Suprapubic skin (tissue), 4 donors: ENCODE measurements at regions not wholly inside any gene's neighbourhood (a gene's known extent, or its start where the extent isn't known, plus 50 kb on each side); places are given as distances from the start of the nearest gene placed in this dataset.
A peak's percentile ranks its signal among the peaks of the same experiment; 100 is the strongest.

Source experiments
- DNase-seq, 2 donors: peaks; one replicate each; pipeline ENCODE4 v3.0.0-alpha.2; 2019; ENCODE audit warnings: low spot score in 2 of 2
- H3K27ac ChIP-seq: fragments of 200-600 bp; sonication (generic); one replicate; pipeline ENCODE4 v1.5.1; 2019
- H3K27me3 ChIP-seq: fragments of 200-600 bp; sonication (generic); one replicate; pipeline ENCODE4 v1.5.1; 2019
- H3K36me3 ChIP-seq: fragments of 200-600 bp; sonication (generic); one replicate; pipeline ENCODE4 v1.5.1; 2019
- H3K4me1 ChIP-seq: fragments of 200-600 bp; sonication (generic); one replicate; pipeline ENCODE4 v1.5.1; 2019
- H3K4me3 ChIP-seq: fragments of 200-600 bp; sonication (generic); one replicate; pipeline ENCODE4 v1.5.1; 2019; ENCODE audit warnings: mild to moderate bottlenecking
- H3K9me3 ChIP-seq: fragments of 200-600 bp; sonication (generic); one replicate; pipeline ENCODE4 v1.5.1; 2019
- CTCF ChIP-seq, 2 donors: fragments of 200-600 bp in 1 of 2; fragments of 450-650 bp in 1 of 2; sonication (generic) in 1 of 2; IDR thresholded peaks; one replicate each; pipeline ENCODE4 v1.5.1; 2016 to 2019; ENCODE audit warnings: antibody characterized with exemption in 2 of 2, mild to moderate bottlenecking in 1 of 2, moderate library complexity in 1 of 2
- EP300 ChIP-seq: sonication (generic); formaldehyde crosslinking; IDR thresholded peaks from one replicate; pipeline ENCODE4 v1.6.1; 2017; ENCODE audit warnings: antibody characterized with exemption
- POLR2A ChIP-seq, 2 donors: fragments of 450-650 bp; IDR thresholded peaks; one replicate each; pipeline ENCODE4 v1.6.1; 2017; ENCODE audit warnings: antibody characterized with exemption in 2 of 2, mild to moderate bottlenecking in 2 of 2, moderate library complexity in 2 of 2
- POLR2AphosphoS5 ChIP-seq, 3 donors: sonication (generic); formaldehyde crosslinking; IDR thresholded peaks; one replicate each; pipeline ENCODE4 v1.6.1; 2017; ENCODE audit warnings: antibody characterized with exemption in 3 of 3
- WGBS: methylation state at CpG from one replicate; pipeline ENCODE4 v1.1.5; 2018; 5-methylcytosine and 5-hydroxymethylcytosine counted together

GRCh38 chr12:14262771-14263511, 102.5 kb upstream of the ATF7IP start:
- no peaks in the 10 kb centered on the region for H3K36me3 ChIP-seq
- H3K4me1 ChIP-seq = peaks cover 39% of the 10 kb centered on the region
- DNase-seq = no peak
- no peak overlapping the region for H3K4me3 ChIP-seq
- peak overlapping the region; percentile 31 for H3K27ac ChIP-seq
- TF ChIP-seq CTCF (IDR thresholded peaks at IDR 0.05) (no peak), POLR2A (IDR thresholded peaks at IDR 0.05) (no peak)
- no peaks in the 10 kb centered on the region for H3K27me3 ChIP-seq
- no peaks in the 10 kb centered on the region for H3K9me3 ChIP-seq
- WGBS = 66% methylated on average over 7 of the region's 7 CpGs

DNA sequence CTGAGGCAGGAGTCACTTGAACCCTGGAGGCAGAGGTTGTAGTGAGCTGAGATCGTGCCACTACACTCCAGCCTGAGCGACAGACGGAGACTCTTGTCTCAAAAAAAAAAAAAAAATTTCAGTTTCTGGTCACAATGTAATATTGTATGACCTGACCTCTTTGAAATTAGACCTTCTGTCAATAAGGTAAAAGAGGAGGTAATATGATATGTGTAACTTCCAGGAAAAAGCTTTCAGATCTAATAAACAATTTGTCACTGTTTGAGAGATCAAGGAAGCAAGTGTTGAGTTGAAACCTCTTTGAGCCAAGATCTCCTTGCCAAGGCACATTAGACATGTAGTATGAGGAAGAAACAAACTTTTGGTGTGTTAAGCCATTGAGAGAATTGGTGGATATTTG, 101.7 kb upstream of the ATF7IP start:
- Histone ChIP-seq H3K9me3 (no peaks in the 10 kb centered on the region), H3K27me3 (no peaks in the 10 kb centered on the region), H3K4me3 (no peak overlapping the region), H3K27ac (no peak overlapping the region), H3K36me3 (no peaks in the 10 kb centered on the region), H3K4me1 (peaks cover 31% of the 10 kb centered on the region)
- 98% methylated on average over 3 of the region's 3 CpGs for WGBS
- no peak for DNase-seq
- no peak for TF ChIP-seq EP300
- no peak for TF ChIP-seq CTCF (IDR thresholded peaks at IDR 0.05)
- no peak for TF ChIP-seq POLR2AphosphoS5 (IDR thresholded peaks at IDR 0.05)
- no peak for TF ChIP-seq POLR2A (IDR thresholded peaks at IDR 0.05)

DNA sequence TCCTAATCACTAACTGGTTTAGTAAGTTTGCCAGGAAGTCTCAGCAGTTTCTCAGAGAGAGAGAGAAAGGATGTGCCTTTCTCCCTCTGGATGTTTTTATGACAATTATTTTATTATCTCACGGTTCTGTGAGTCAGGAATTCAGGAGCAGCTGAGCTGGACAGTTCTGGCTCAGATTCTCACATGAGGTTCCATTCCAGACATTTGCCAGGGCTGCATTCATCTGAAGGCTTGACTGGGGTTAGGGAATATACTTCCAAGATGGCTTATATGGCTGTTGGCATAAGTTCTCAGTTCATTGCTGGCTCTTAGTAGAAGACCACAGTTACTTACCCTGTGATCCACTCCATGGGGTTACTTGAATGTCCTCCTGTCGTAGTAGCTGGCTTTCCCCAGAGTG, 101.2 kb upstream of the ATF7IP start:
- TF ChIP-seq EP300 (no peak), POLR2A (IDR thresholded peaks at IDR 0.05) (no peak), CTCF (IDR thresholded peaks at IDR 0.05) (no peak), POLR2AphosphoS5 (IDR thresholded peaks at IDR 0.05) (no peak)
- no peaks in the 10 kb centered on the region for H3K27me3 ChIP-seq
- H3K36me3 ChIP-seq = no peaks in the 10 kb centered on the region
- no peak overlapping the region for H3K27ac ChIP-seq
- WGBS = 63% methylated on average over 2 of the region's 2 CpGs
- no peak overlapping the region for H3K4me3 ChIP-seq
- no peaks in the 10 kb centered on the region for H3K9me3 ChIP-seq
- no peak for DNase-seq
- H3K4me1 ChIP-seq = peaks cover 26% of the 10 kb centered on the region

DNA sequence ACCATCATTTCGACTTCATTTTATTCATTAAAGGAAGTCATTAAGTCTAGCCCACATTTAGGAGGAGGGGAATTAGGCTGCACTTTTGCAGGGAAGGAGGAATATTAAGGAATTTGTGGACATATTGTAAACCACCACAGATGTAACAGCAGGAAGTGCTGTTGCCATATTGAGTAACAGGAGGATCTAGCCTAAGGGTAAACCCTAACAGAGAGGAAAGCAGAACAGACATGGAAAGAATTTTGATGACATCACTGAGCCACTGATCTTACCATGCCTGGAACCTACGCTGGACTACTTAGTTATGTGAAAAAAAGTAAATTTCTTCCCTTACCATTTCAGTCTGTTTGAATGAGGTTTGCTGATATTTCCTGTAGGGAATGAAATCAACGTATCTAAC, 100.7 kb upstream of the ATF7IP start:
- no peak for DNase-seq
- H3K9me3 ChIP-seq = no peaks in the 10 kb centered on the region
- TF ChIP-seq POLR2AphosphoS5 (IDR thresholded peaks at IDR 0.05) (no peak), EP300 (no peak), POLR2A (IDR thresholded peaks at IDR 0.05) (no peak), CTCF (IDR thresholded peaks at IDR 0.05) (no peak)
- no peak overlapping the region for H3K4me3 ChIP-seq
- H3K27me3 ChIP-seq = no peaks in the 10 kb centered on the region
- H3K4me1 ChIP-seq = peaks cover 24% of the 10 kb centered on the region
- H3K27ac ChIP-seq = no peak overlapping the region
- WGBS = 85% methylated on average over 3 of the region's 3 CpGs
- H3K36me3 ChIP-seq = no peaks in the 10 kb centered on the region

GRCh38 chr12:14268120-14268515, 97.4 kb upstream of the ATF7IP start:
- Histone ChIP-seq H3K4me1 (peaks cover under 1% of the 10 kb centered on the region), H3K9me3 (no peaks in the 10 kb centered on the region), H3K4me3 (no peak overlapping the region), H3K36me3 (no peaks in the 10 kb centered on the region), H3K27ac (no peak overlapping the region), H3K27me3 (no peaks in the 10 kb centered on the region)
- DNase-seq = no peak
- no peak for TF ChIP-seq POLR2AphosphoS5 (IDR thresholded peaks at IDR 0.05)
- TF ChIP-seq EP300 = no peak
- no peak for TF ChIP-seq POLR2A (IDR thresholded peaks at IDR 0.05)
- no peak for TF ChIP-seq CTCF (IDR thresholded peaks at IDR 0.05)
